ENCODE measurements at regions not wholly inside any gene's neighbourhood (a gene's known extent, or its start where the extent isn't known, plus 50 kb on each side); places are given as distances from the start of the nearest gene placed in this dataset.

GRCh38 chr6:22231050-22231449 lies 65.8 kb downstream of the PRL start:
- no peaks in the 10 kb centered on the region for H4K20me1 ChIP-seq (ENCODE audit: insufficient read depth, low read length)
- no peak overlapping the region for H4K8ac ChIP-seq (ENCODE audit: low read depth in 2 of 2, low read length in 2 of 2)
- no peaks in the 10 kb centered on the region for H3K9me3 ChIP-seq (ENCODE audit: control insufficient read depth, insufficient read depth, low read length)
- no peak overlapping the region for H2BK5ac ChIP-seq (ENCODE audit: low read depth, low read length, poor library complexity, severe bottlenecking)
- H3K9ac ChIP-seq (ENCODE audit: low read depth, low read length) = no peak overlapping the region
- H2BK120ac ChIP-seq (ENCODE audit: low read depth, low read length) = no peak overlapping the region
- ChIA-PET POLR2A (ENCODE audit: unreplicated experiment) (no interaction called here), CTCF (no interaction called here)
- H4K91ac ChIP-seq (ENCODE audit: insufficient read depth, low read depth, low read length) = no peak overlapping the region
- H3K9me1 ChIP-seq (ENCODE audit: insufficient read depth, low read length) = no peaks in the 10 kb centered on the region; the same call in 1 of the 2 replicates
- no peak overlapping the region for H2BK20ac ChIP-seq (ENCODE audit: low read depth, low read length)
- 100% methylated on average over 2 of the region's 7 CpGs; no CpG with 5 or more reads in 1 of the 2 experiments for WGBS, 2 experiments (ENCODE audit: extremely low coverage in 2 of 2, insufficient read length in 1 of 2)
- no peak overlapping the region for H3K4me3 ChIP-seq (ENCODE audit: insufficient read depth, low read depth, low read length)
- TF ChIP-seq SMC3 (IDR thresholded peaks at IDR 0.05; ENCODE audit: low read depth, low read length) = no peak
- no peak for TF ChIP-seq MAFK (IDR thresholded peaks at IDR 0.05; ENCODE audit: low read depth, low read length)
- no peak for TF ChIP-seq RFX5 (IDR thresholded peaks at IDR 0.05; ENCODE audit: low read depth, low read length)
- no peak for TF ChIP-seq CEBPB (IDR thresholded peaks at IDR 0.05; ENCODE audit: low read depth, low read length)
- TF ChIP-seq NFE2L2 (IDR thresholded peaks at IDR 0.05; ENCODE audit: low read depth, low read length) = no peak
- TF ChIP-seq POLR2A (IDR thresholded peaks at IDR 0.05; ENCODE audit: low read depth, low read length) = no peak
- TF ChIP-seq MXI1 (IDR thresholded peaks at IDR 0.05; ENCODE audit: borderline replicate concordance, low read depth, low read length) = no peak
- no peak for TF ChIP-seq USF2 (IDR thresholded peaks at IDR 0.05; ENCODE audit: low read depth, low read length)
- no peak for TF ChIP-seq CHD1 (IDR thresholded peaks at IDR 0.05; ENCODE audit: low read depth, low read length)
- TF ChIP-seq FOS (IDR thresholded peaks at IDR 0.05; ENCODE audit: low read depth, low read length) = no peak
- TF ChIP-seq CTCF (conservative IDR thresholded peaks at IDR 0.05; ENCODE audit: low read depth, low read length) = no peak
- TF ChIP-seq ELK1 (IDR thresholded peaks at IDR 0.05; ENCODE audit: borderline replicate concordance, low read depth, low read length) = no peak
- TF ChIP-seq RAD21 (IDR thresholded peaks at IDR 0.05; ENCODE audit: low read length) = no peak
- no peak for TF ChIP-seq MAZ (IDR thresholded peaks at IDR 0.05; ENCODE audit: borderline replicate concordance, low read depth, low read length)
- TF ChIP-seq RCOR1 (IDR thresholded peaks at IDR 0.05; ENCODE audit: insufficient replicate concordance, low read length) = no peak
- no peak for TF ChIP-seq BHLHE40 (IDR thresholded peaks at IDR 0.05; ENCODE audit: low read depth, low read length)
- H2AK9ac ChIP-seq (replicated peaks; ENCODE audit: low read depth, low read length, poor library complexity) = no peak overlapping the region
- H2AK5ac ChIP-seq (ENCODE audit: low read depth, low read length) = no peak overlapping the region
- H3K36me3 ChIP-seq (ENCODE audit: control insufficient read depth, insufficient read depth, low read length) = no peaks in the 10 kb centered on the region
- H3K14ac ChIP-seq (replicated peaks; ENCODE audit: low read depth, low read length) = no peak overlapping the region
- H3K18ac ChIP-seq (ENCODE audit: low read depth, low read length) = no peak overlapping the region
- no peak overlapping the region for H3K56ac ChIP-seq (ENCODE audit: extremely low read depth, insufficient read depth, low read length)
- H3K4me2 ChIP-seq (ENCODE audit: low read depth, low read length) = no peak overlapping the region
- no peak overlapping the region for H3K4ac ChIP-seq (ENCODE audit: low read depth, low read length)
- dilution Hi-C loops (cut with HindIII; ENCODE audit: low sequenced_read_pairs, unreplicated experiment) = no loop called here
- no TSS peak for BruUV-seq (replicated peaks)
- no peak overlapping the region for H2AFZ ChIP-seq (replicated peaks; ENCODE audit: low read length, poor library complexity)
- DNase-seq = no peak
- H3K79me1 ChIP-seq (ENCODE audit: low read depth in 1 of 2, low read length in 2 of 2) = no peaks in the 10 kb centered on the region
- intact Hi-C loops (cut with micrococcal nuclease) = no loop called here
- no peak for ATAC-seq (ENCODE audit: low read depth)
- H3K27ac ChIP-seq (ENCODE audit: insufficient read depth, low read length) = no peak overlapping the region
- no peaks in the 10 kb centered on the region for H3K4me1 ChIP-seq (ENCODE audit: control insufficient read depth, insufficient read depth, low read length)
- H3K23ac ChIP-seq (ENCODE audit: low read depth, low read length) = no peak overlapping the region
- no peaks in the 10 kb centered on the region for H3K27me3 ChIP-seq (ENCODE audit: control insufficient read depth, insufficient read depth, low read length)
- in situ Hi-C loops (cut with MboI; ENCODE audit: low sequenced_read_pairs) = no loop called here
- no peak overlapping the region for H2BK15ac ChIP-seq (ENCODE audit: low read depth, low read length)
- no peak overlapping the region for H4K5ac ChIP-seq (ENCODE audit: low read depth, low read length)
